Testis (tissue), 2 donors: ENCODE measurements at regions not wholly inside any gene's neighbourhood (a gene's known extent, or its start where the extent isn't known, plus 50 kb on each side); places are given as distances from the start of the nearest gene placed in this dataset.

Experiments used
- POLR2A ChIP-seq: fragments of 450-650 bp; IDR thresholded peaks from one replicate; pipeline ENCODE4 v1.6.1; 2017; ENCODE audit warnings: antibody characterized with exemption, mild to moderate bottlenecking, moderate library complexity
- TF ChIP-seq, protein P1 (sequence below), 3 experiments: fragments of 450-650 bp in 2 of 3; fragments of 200-600 bp in 1 of 3; sonication (generic) in 1 of 3; IDR thresholded peaks; one replicate each; pipeline ENCODE4 v1.5.1; 2016 to 2019; ENCODE audit warnings: antibody characterized with exemption in 3 of 3, mild to moderate bottlenecking in 2 of 3, moderate library complexity in 1 of 3

DNA sequence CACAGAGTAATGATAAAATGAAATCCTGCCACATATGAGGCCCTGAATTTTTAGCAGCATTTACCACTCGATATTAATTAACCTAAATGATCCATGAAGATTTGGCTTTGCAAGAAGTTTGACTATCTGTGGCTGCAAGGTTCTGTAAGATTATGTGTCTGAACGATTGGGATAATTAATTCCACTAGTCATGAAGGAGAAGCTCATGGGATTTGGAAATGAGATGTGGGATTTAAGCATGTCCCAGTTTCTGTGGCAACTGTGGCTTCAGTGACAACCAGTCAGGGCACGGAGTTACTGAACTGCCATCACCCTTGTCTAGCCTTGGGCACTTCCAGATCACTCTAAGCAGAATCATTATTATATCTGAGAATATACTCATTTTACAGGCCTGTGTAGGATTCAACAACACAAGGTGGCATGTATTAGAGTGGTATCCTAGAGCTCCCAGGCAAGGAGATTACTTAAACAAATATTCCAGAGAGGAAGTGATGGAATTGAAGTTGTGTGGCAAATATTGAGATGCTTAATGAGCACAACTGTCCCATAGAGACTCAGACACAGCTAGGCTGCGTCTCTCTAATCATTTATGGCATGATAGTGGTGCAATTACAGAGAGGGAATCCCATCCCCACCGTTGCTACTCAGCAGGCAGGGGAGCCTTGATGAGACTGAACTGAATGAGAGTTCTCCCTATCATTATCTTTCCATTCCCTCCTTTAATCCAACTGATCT lies 205.0 kb upstream of the KRR1 start:
- TF ChIP-seq, protein P1, sequence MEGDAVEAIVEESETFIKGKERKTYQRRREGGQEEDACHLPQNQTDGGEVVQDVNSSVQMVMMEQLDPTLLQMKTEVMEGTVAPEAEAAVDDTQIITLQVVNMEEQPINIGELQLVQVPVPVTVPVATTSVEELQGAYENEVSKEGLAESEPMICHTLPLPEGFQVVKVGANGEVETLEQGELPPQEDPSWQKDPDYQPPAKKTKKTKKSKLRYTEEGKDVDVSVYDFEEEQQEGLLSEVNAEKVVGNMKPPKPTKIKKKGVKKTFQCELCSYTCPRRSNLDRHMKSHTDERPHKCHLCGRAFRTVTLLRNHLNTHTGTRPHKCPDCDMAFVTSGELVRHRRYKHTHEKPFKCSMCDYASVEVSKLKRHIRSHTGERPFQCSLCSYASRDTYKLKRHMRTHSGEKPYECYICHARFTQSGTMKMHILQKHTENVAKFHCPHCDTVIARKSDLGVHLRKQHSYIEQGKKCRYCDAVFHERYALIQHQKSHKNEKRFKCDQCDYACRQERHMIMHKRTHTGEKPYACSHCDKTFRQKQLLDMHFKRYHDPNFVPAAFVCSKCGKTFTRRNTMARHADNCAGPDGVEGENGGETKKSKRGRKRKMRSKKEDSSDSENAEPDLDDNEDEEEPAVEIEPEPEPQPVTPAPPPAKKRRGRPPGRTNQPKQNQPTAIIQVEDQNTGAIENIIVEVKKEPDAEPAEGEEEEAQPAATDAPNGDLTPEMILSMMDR (IDR thresholded peaks at IDR 0.05): no peak
- TF ChIP-seq POLR2A: no peak
